GM18867 (cell line): ENCODE measurements at regions not wholly inside any gene's neighbourhood (a gene's known extent, or its start where the extent isn't known, plus 50 kb on each side); places are given as distances from the start of the nearest gene placed in this dataset.

Source experiments
- ATAC-seq: cut with Tn5 transposase; IDR thresholded peaks from one replicate; pipeline ENCODE4 v1.9.1; 2021; ENCODE audit warnings: mild to moderate bottlenecking, moderate library complexity; ENCODE audit not compliant: unreplicated experiment

GRCh38 chr5:61820836-61821235, 485.2 kb upstream of the KIF2A start:
- no peak for ATAC-seq

GRCh38 chr5:61821561-61821960, 484.4 kb upstream of the KIF2A start:
- no peak for ATAC-seq

DNA sequence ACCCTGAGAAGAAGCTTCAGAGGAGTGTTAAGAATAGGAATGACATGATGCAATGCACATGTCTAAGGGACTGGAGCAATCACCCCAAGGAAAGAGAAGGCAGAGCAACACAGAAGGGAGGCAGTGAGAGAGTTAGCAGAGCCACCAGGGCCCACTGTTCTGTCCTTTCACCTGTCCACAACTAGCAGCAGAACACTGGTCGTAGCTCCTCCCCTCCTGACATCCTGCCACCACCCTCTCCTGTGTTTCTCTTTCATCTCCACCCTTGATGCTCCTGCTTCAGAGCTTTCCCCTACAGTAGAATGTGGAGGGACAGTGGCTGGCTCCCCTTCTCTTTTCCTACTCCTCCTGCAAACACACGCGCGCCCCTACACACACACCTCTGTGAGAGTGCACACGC, 483.4 kb upstream of the KIF2A start:
- no peak for ATAC-seq

GRCh38 chr5:61823065-61823464, 482.9 kb upstream of the KIF2A start:
- ATAC-seq = no peak

DNA sequence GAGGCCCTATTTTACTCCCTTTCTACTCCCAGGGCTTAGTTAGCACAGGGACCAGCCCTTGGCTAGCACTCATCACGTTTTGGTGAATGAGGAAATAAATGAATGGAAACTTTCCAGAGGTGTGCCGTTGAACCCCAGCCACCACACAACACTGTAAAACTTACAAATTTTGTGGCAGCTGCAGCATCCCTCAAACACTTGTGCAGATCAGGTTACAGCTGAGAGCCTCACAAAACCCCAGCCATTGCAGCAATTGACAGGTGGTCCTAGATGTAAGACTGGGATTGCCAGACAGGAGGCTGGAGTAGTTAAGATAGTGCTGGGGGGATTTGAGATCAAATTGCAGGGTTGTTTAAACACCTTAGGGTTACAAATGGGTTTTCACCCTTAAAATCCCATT, 482.2 kb upstream of the KIF2A start:
- ATAC-seq = no peak

DNA sequence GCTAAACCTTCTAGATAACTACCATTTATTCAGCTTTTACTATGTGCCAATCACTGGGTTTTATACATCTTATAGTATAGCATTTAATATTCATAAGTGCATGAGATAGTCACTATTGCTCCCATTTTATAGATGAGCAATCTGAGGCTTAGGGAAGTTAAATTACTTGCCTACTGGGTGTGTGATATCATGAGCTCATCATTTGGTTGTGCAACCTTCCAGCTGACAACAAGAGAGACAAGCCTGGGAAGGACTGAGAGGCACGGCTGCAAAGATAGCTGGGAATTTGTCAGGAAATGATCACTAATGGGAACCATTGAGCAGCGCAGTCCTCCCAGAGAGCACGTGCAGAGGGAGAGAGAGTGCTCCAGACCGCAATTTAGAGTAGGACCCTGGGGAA, 481.6 kb upstream of the KIF2A start:
- no peak for ATAC-seq

DNA sequence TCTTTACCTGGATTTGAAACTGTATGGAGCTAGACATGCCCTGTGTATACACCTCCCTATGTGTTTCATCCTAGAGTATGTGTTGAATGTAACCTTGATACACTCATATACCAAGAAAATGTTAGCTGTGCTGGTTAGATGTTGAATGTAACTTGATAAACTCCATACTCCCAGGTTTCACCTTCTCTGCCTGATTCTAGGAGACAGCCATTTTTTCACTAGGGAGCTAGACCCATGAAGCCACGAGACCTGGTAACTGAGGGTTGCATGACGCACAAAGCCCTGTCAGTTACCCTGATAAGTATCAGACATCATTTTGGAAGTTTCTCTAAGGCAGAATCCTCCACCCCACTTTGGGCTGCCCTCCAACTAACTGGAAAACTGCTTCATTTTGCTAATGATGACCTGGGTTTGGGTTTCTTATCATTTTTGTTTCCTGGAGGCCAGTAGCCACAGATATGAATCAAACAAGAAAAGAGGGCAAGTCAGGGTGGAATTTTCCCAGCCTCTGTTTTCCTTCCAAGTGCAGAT, 478.5 kb upstream of the KIF2A start:
- ATAC-seq = no peak

- ATAC-seq = no peak
These were observed 477.1 kb upstream of the KIF2A start for GRCh38 chr5:61828856-61829255.

GRCh38 chr5:61831736-61832135, 474.3 kb upstream of the KIF2A start:
- no peak for ATAC-seq

DNA sequence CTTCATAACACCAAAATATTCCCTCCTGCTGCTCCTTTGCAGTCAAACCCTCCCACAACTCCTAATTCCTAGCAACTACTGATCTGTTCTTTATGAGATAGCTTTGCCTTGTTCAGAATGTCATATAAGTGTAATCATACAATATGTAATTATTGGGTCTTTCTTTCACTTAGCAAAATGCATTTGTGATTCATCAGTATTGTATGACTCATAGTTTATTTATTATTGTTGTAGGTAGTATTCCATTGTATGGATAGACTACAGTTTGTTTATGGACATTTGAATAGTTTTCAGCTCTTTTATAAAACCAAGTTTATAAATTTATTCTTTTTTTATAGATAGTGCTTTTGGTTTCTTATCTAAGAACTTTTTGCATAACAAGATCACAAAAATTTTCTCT, 468.2 kb upstream of the KIF2A start:
- ATAC-seq = no peak

GRCh38 chr5:61840361-61840760, 465.6 kb upstream of the KIF2A start:
- no peak for ATAC-seq

GRCh38 chr5:61842840-61843239, 463.2 kb upstream of the KIF2A start:
- no peak for ATAC-seq

GRCh38 chr5:61850696-61851095, 455.3 kb upstream of the KIF2A start:
- no peak for ATAC-seq

DNA sequence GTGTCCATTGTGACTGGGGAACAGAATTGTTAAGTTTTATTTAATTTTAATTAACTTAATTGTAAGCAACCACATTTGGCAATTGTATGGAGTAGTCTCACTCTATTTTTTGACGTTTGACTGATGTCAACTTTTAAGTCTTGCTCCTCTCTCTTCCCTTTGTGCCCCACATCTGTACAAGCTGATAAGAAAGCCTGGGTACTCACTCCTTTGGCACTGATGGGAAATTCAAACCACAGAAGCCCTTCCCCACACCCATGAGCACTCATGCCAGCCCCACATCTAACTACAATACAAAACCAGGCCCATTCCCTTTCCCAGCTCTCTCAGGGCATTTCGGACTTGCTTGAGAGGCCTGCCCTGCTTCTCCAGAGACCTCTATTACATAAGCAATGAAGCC, 451.5 kb upstream of the KIF2A start:
- ATAC-seq = no peak

DNA sequence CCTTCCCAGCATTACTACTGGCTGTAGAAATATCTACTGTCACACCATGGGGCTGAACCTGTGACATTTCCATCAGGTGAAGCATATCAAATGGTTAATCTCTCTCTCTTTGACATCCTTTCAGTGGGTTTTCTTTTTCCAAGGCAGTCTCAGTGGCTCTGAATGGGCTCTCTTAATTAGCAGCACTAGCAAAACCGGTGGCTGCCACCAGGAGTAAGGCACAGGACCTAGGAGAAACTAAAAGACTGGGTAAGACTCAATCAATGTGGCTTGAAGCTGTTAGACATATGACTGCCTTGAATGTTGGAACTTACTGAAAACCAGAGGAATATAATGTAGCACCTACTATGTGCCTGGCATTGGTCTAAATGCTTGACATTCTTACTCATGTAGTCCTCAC, 445.0 kb upstream of the KIF2A start:
- no peak for ATAC-seq

DNA sequence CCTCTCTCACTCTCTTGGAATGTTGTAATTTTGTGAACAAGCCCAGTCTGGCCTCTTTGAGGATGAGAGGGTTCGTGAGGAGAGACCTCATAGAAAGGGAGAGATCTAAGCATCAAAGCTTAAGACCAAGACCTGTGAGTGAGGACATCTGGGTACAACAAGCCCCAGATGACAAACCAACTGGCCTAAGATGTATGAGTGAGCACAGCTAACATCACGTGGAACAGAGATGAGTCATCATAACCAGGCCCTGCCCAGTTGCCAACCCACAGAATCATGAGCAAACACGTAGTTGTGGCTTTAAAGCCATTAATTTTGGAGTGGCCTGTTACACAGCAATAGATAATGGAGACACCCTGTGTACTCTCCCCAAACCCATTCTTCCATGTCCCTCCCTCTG, 439.1 kb upstream of the KIF2A start:
- ATAC-seq = peak; percentile 91

DNA sequence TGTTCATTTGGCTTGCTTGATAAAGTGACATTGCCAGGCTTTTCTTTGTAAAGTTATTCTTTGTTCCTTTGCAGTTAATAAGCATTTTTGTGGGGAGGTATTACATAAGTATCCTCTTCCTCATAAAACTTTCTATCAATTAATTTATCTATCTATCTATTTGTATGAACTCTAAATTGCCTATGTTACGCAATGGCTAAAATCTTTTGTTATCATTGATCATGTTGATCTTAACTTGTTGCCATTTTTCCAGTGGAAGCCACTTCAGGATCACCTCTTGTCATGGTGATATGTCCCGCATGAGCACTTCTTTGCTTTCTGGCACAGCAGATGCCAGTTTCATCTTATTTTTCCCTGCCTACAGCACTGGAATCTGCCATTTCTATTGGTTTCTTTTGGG, 436.7 kb upstream of the KIF2A start:
- no peak for ATAC-seq

DNA sequence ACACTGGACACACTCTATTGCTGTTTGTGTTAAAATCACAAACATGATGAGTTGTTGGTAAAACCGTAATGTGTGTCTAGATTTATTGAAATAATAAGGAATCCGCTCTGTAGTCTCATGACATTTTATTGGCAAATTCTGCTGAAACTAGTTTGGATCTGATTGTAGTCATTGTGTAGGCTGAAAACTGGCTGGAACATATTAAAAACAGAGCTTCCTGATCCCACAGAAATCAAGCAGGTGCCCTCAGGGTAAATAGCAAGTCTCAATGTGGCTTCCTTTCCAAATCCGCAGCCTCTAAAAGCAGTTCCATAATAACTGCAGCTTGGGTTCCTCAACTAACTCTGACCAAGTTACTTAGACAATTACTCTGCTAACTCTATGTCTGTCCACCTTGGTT, 427.5 kb upstream of the KIF2A start:
- no peak for ATAC-seq

DNA sequence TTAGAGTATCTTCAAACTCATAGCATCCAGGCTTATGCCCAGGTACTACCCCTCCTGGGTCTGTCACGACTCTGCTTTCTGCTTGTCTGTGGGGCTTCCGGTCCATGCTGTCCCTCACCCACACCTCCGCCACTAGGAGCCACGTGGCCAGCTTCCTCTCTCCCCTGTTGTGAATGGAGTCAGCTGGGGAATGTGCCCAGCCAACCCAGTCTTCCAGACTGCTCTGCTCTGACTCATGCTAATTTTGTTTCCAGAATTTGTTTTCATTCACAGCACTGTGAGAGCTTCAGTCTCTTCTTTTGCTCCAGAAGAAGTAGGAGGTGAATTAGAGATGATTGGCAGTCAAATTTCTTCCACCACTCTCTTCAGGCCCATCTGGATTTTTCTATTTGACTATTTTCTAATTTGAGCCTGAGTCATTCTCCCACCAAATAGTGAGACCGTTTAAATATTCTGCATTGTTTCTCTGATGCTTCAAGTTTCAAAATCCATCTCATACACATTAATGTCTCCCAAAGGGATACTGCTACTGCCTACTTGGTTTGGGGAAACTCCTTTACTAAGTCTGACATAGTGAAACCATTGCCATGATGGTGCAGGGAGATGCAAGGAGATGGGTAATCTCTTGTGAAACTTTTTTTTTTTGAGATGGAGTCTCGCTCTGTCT, 424.1 kb upstream of the KIF2A start:
- ATAC-seq = no peak

GRCh38 chr5:61882901-61883500, 423.0 kb upstream of the KIF2A start:
- ATAC-seq = no peak

- no peak for ATAC-seq
These were observed 421.7 kb upstream of the KIF2A start for GRCh38 chr5:61884252-61884855.

- no peak for ATAC-seq
These were observed 419.8 kb upstream of the KIF2A start for GRCh38 chr5:61886214-61886613.
